HepG2 (cell line): ENCODE measurements at regions not wholly inside any gene's neighbourhood (a gene's known extent, or its start where the extent isn't known, plus 50 kb on each side); places are given as distances from the start of the nearest gene placed in this dataset.

ENCODE experiments used
- ATAC-seq: fragments of 200-7000 bp; cut with Tn5 transposase; 3 replicates; pipeline ENCODE4 v1.9.1; 2020; ENCODE audit warnings: mild to moderate bottlenecking, moderate library complexity
- BruUV-seq: library from RNA; stranded (reverse); fragments of 400-500 nt; replicated peaks from 2 replicates; lab custom pipeline; 2021; lab: Mats Ljungman, UMichigan
- CTCF ChIA-PET: fragments of 300-600 bp; formaldehyde crosslinking; extraction: SDS; loops from one replicate; lab custom pipeline; 2021; ENCODE audit warnings: low total read pairs, inconsistent platforms, low intra/inter-chr PET ratio; lab: Yijun Ruan, JAX
- POLR2A ChIA-PET: fragments of 350-600 bp; sonication (Branson Sonifier 250); formaldehyde crosslinking; loops from one replicate; lab custom pipeline; 2020; ENCODE audit warnings: antibody characterized with exemption, inconsistent platforms; lab: Yijun Ruan, JAX
- DNase-seq: peaks from one replicate; pipeline ENCODE4 v3.0.0-alpha.2; 2015; ENCODE audit warnings: low spot score
- FAIRE-seq: peaks from 3 replicates; lab custom pipeline; 2011; peaks lifted over from hg19 to GRCh38; lab: Jason Lieb, UNC
- H2AFZ ChIP-seq: one replicate; pipeline ENCODE4 v1.6.1; 2011; ENCODE audit warnings: low read length, inconsistent platforms
- H3K27ac ChIP-seq: fragments of 300-600 bp; 3 replicates; pipeline ENCODE4 v1.8.0; 2011; ENCODE audit warnings: mixed run types, mild to moderate bottlenecking, mixed read lengths, low read length, inconsistent platforms; ENCODE audit not compliant: insufficient read depth; ENCODE audit errors: extremely low read length
- H3K27me3 ChIP-seq, 2 experiments: fragments of 200-600 bp in 1 of 2; 2 replicates in 1 of 2; 3 replicates in 1 of 2; pipeline versions ENCODE4 v1.6.0 to v1.8.0; 2011; ENCODE audit warnings: low read length in 2 of 2, mild to moderate bottlenecking in 2 of 2, moderate library complexity in 2 of 2, inconsistent platforms in 1 of 2; ENCODE audit not compliant: insufficient read depth in 2 of 2, control insufficient read depth in 1 of 2
- H3K36me3 ChIP-seq, 2 experiments: fragments of 200-600 bp in 1 of 2; replicated peaks in 1 of 2; 2 replicates in 1 of 2; 3 replicates in 1 of 2; pipeline versions ENCODE4 v1.5.1 to v1.8.0; 2011; ENCODE audit warnings: low read length in 2 of 2, inconsistent platforms in 1 of 2; ENCODE audit not compliant: insufficient read depth in 2 of 2, control insufficient read depth in 1 of 2
- H3K4me1 ChIP-seq: 2 replicates; pipeline ENCODE4 v1.5.1; 2012; ENCODE audit warnings: low read length, inconsistent platforms; ENCODE audit not compliant: insufficient read depth
- H3K4me2 ChIP-seq: 2 replicates; pipeline ENCODE4 v1.6.0; 2011; ENCODE audit warnings: low read depth, low read length, inconsistent platforms
- H3K4me3 ChIP-seq, 3 experiments: fragments of 200-600 bp in 1 of 3; sonication (generic), shearing (Covaris generic) in 1 of 3; replicated peaks in 1 of 3; 2 replicates each; pipeline ENCODE4 v1.5.1; 2011 to 2016; ENCODE audit warnings: low read length in 3 of 3, inconsistent platforms in 2 of 3, low read depth in 2 of 3, mild to moderate bottlenecking in 2 of 3, control low read depth in 1 of 3, mixed read lengths in 1 of 3; ENCODE audit not compliant: insufficient read depth in 1 of 3
- H3K79me2 ChIP-seq: one replicate; pipeline ENCODE4 v1.6.1; 2011; ENCODE audit warnings: low read length, inconsistent platforms; ENCODE audit not compliant: insufficient read depth
- H3K9ac ChIP-seq: 2 replicates; pipeline ENCODE4 v1.6.0; 2011; ENCODE audit warnings: mild to moderate bottlenecking, low read depth, low read length, inconsistent platforms; ENCODE audit not compliant: insufficient read depth
- H3K9me3 ChIP-seq: 2 replicates; pipeline ENCODE4 v1.5.1; 2012; ENCODE audit warnings: mild to moderate bottlenecking, low read length
- H4K20me1 ChIP-seq: 2 replicates; pipeline ENCODE4 v1.6.0; 2011; ENCODE audit warnings: inconsistent platforms, mild to moderate bottlenecking, low read length, moderate library complexity; ENCODE audit not compliant: insufficient read depth
- ATRX ChIP-seq: sonication (generic); formaldehyde crosslinking; IDR thresholded peaks from 2 replicates; pipeline ENCODE4 v1.4.0; 2020; ENCODE audit warnings: missing genetic modification reagents, borderline replicate concordance
- FOXO1 ChIP-seq: sonication (generic); formaldehyde crosslinking; IDR thresholded peaks from 2 replicates; pipeline ENCODE4 v1.4.0; 2020; ENCODE audit warnings: missing genetic modification reagents
- POLR2AphosphoS2 ChIP-seq: IDR thresholded peaks from 2 replicates; pipeline ENCODE4 v1.6.1; 2011; ENCODE audit warnings: low read depth, low read length, improper control_type of control experiment
- ZNF10 ChIP-seq: sonication (generic); formaldehyde crosslinking; IDR thresholded peaks from 2 replicates; pipeline ENCODE4 v1.4.0; 2020; ENCODE audit warnings: mild to moderate bottlenecking, low read depth, missing genetic modification reagents, borderline replicate concordance
- WGBS: methylation state at CpG from one replicate; pipeline ENCODE4 v1.1.6; 2017; ENCODE audit warnings: low lambda C conversion rate; 5-methylcytosine and 5-hydroxymethylcytosine counted together
- in situ Hi-C: cut with HindIII; loops from 2 replicates; pipeline ENCODE4 v1.10.0; 2017; ENCODE audit warnings: low pct_unique_long_range_greater_than_20kb; ENCODE audit not compliant: extremely low pct_ligation_motif_present
- intact Hi-C: fragments of 100-400 bp; cut with micrococcal nuclease; formaldehyde crosslinking; loops from one replicate; pipeline ENCODE4 v1.10.0; 2022; ENCODE audit not compliant: unreplicated experiment
- TF ChIP-seq, protein P1 (sequence below): sonication (generic); formaldehyde crosslinking; IDR thresholded peaks from 2 replicates; pipeline ENCODE4 v1.9.0; 2021; ENCODE audit warnings: missing genetic modification reagents, borderline replicate concordance

DNA sequence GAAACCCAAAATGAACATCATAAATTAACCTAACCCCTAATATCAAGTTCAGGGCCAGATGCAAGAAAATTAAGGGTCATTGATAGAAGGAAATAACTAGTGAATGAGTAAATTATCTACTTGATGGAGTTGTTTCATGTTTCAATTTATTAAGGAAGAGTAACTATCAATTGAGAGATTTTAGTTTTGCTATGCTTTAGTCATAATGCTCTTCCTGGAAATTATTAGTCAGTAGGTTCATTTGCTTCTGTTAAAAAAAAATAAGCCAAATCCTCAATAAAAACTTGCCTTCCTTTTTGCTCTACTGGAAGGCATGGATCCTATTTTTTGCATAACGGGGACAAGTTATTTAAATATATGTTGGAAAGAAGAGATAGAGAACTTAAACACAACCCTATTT lies 59.0 kb upstream of the HIF1A start:
- H3K27ac ChIP-seq: no peak overlapping the region
- H4K20me1 ChIP-seq: no peaks in the 10 kb centered on the region
- H3K4me2 ChIP-seq: no peak overlapping the region
- no peak for TF ChIP-seq POLR2AphosphoS2
- TF ChIP-seq ZNF10: no peak
- TF ChIP-seq, all 625 proteins: peak for 0
- 16% methylated on average over 1 of the region's 1 CpG for WGBS
- no peak for DNase-seq
- no peaks in the 10 kb centered on the region for H3K9me3 ChIP-seq
- intact Hi-C loops: no loop called here
- ChIA-PET POLR2A (no interaction called here), CTCF (no interaction called here)
- H3K9ac ChIP-seq: no peak overlapping the region
- H3K4me3 ChIP-seq: no peak overlapping the region
- no TSS peak for BruUV-seq
- peaks cover 0 to 8% of the 10 kb centered on the region in 2 experiments; a peak in 2 of 5 replicates for H3K27me3 ChIP-seq
- no peaks in the 10 kb centered on the region for H3K79me2 ChIP-seq
- H3K4me1 ChIP-seq: no peaks in the 10 kb centered on the region
- H3K36me3 ChIP-seq: no peaks in the 10 kb centered on the region
- no peak overlapping the region for H2AFZ ChIP-seq
- FAIRE-seq: no peak
- ATAC-seq: no peak
- in situ Hi-C loops: no loop called here

DNA sequence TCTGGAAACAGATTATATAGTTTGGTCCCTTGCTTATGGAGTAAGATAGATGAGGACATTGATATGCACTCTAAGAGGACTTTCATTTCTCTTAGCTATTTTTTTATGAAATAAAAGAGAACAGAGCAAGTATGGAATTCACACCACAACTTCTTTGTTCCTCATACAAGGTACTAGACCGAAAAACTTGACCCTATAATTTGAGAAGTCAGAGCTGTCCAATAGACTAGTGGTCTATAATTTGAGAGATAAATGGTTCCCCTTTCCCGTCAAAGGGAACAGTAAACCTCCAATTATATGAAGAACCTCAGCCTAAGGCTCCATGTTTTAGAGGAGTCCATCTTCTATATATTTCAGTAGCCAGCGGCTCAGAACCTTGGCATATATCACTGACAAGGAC lies 58.5 kb upstream of the HIF1A start:
- H4K20me1 ChIP-seq: no peaks in the 10 kb centered on the region
- WGBS: 11% methylated on average over 3 of the region's 3 CpGs
- no peak for DNase-seq
- H2AFZ ChIP-seq: no peak overlapping the region
- H3K36me3 ChIP-seq: no peaks in the 10 kb centered on the region
- TF ChIP-seq, protein P1, sequence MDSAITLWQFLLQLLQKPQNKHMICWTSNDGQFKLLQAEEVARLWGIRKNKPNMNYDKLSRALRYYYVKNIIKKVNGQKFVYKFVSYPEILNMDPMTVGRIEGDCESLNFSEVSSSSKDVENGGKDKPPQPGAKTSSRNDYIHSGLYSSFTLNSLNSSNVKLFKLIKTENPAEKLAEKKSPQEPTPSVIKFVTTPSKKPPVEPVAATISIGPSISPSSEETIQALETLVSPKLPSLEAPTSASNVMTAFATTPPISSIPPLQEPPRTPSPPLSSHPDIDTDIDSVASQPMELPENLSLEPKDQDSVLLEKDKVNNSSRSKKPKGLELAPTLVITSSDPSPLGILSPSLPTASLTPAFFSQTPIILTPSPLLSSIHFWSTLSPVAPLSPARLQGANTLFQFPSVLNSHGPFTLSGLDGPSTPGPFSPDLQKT: no peak
- TF ChIP-seq ATRX (CRISPR knock-in tag) (no peak), FOXO1 (CRISPR knock-in tag) (no peak)
- in situ Hi-C loops (no loop called here), intact Hi-C loops (no loop called here)
- H3K4me3 ChIP-seq: no peak overlapping the region
- ATAC-seq: no peak
- no peaks in the 10 kb centered on the region for H3K4me1 ChIP-seq
- no peaks in the 10 kb centered on the region for H3K9me3 ChIP-seq
- no peak for FAIRE-seq
- CTCF ChIA-PET: no interaction called here
- no peak overlapping the region for H3K27ac ChIP-seq
- POLR2A ChIA-PET: no interaction called here
- no peaks in the 10 kb centered on the region for H3K79me2 ChIP-seq
- H3K27me3 ChIP-seq: peaks cover 0 to 8% of the 10 kb centered on the region in 2 experiments; a peak in 2 of 5 replicates
- no peak overlapping the region for H3K4me2 ChIP-seq
- H3K9ac ChIP-seq: no peak overlapping the region
- BruUV-seq: no TSS peak
